ENCODE measurements at regions not wholly inside any gene's neighbourhood (a gene's known extent, or its start where the extent isn't known, plus 50 kb on each side); places are given as distances from the start of the nearest gene placed in this dataset.

DNA sequence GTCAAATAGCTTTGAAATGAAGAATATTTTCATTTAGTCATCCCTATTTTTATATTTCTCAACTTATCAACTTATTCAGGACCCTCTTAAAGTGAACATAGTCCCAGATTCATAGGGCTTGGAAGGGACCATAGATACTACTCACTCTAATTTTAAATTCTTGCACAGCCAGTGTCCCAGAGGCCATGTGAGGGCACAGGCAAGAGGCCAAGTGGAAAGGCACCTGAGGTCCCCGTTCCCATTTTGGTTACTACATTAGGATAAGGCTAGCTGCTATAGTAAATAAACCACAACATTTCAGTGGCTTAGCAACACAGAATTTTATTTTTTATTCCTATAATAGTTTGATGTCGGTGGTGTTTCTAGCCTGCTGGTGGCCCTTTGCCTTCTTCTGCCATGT, 227.8 kb downstream of the SPTSSA start:
- TF ChIP-seq GATA2 (IDR thresholded peaks at IDR 0.05; ENCODE audit: low read depth, low read length), result no peak
- TF ChIP-seq GATA3 (IDR thresholded peaks at IDR 0.05; ENCODE audit: low read depth, low read length), result no peak

Measured in SH-SY5Y (cell line).